Heart right ventricle (tissue), 16 donors: ENCODE measurements at regions not wholly inside any gene's neighbourhood (a gene's known extent, or its start where the extent isn't known, plus 50 kb on each side); places are given as distances from the start of the nearest gene placed in this dataset.

Source experiments
- ATAC-seq, 8 donors: fragments of 200-7000 bp; cut with Tn5 transposase; one replicate each; pipeline ENCODE4 v1.9.1; 2020; ENCODE audit warnings: mild to moderate bottlenecking in 8 of 8, moderate library complexity in 8 of 8, moderate number of reproducible peaks in 1 of 8
- DNase-seq, 2 donors: peaks; one replicate each; pipeline ENCODE4 v3.0.0-alpha.2; 2020
- H3K27ac ChIP-seq, 10 donors: fragments of 200-600 bp; sonication (generic) in 2 of 10; one replicate each; pipeline versions ENCODE4 v1.5.0 to v1.8.0; 2020 to 2022; ENCODE audit warnings: mild to moderate bottlenecking in 3 of 10
- H3K27me3 ChIP-seq, 7 donors: fragments of 200-600 bp; one replicate each; pipeline ENCODE4 v1.8.0; 2021 to 2022; ENCODE audit warnings: mild to moderate bottlenecking in 2 of 7
- H3K36me3 ChIP-seq, 9 donors: fragments of 200-600 bp; sonication (generic) in 1 of 9; one replicate each; pipeline versions ENCODE4 v1.5.0 to v1.8.0; 2020 to 2022; ENCODE audit warnings: mild to moderate bottlenecking in 2 of 9
- H3K4me1 ChIP-seq, 9 donors: fragments of 200-600 bp; sonication (generic) in 1 of 9; one replicate each; pipeline versions ENCODE4 v1.5.0 to v1.8.0; 2020 to 2022; ENCODE audit warnings: mild to moderate bottlenecking in 4 of 9
- H3K4me3 ChIP-seq, 10 donors: fragments of 200-600 bp; sonication (generic) in 2 of 10; one replicate each; pipeline versions ENCODE4 v1.5.0 to v1.8.0; 2020 to 2022; ENCODE audit warnings: mild to moderate bottlenecking in 7 of 10, moderate library complexity in 2 of 10
- H3K9me3 ChIP-seq, 11 donors: fragments of 200-600 bp in 10 of 11; sonication (generic) in 2 of 11; one replicate each; pipeline versions ENCODE4 v1.5.0 to v1.8.0; 2013 to 2022; ENCODE audit warnings: mild to moderate bottlenecking in 2 of 11, control low read depth in 1 of 11, moderate library complexity in 1 of 11
- WGBS, 2 donors: extraction: QIAGEN DNeasy Blood & Tissue Kit; methylation state at CpG; one replicate each; pipeline ENCODE4 v1.1.7; 2013; ENCODE audit warnings: inconsistent platforms in 1 of 2; 5-methylcytosine and 5-hydroxymethylcytosine counted together
- intact Hi-C, 10 donors: fragments of 100-400 bp; cut with DNase I; formaldehyde crosslinking; loops; one replicate each; pipeline versions ENCODE4 v1.11.1 to v1.14.2; 2022
- TF ChIP-seq, protein P1 (sequence below), 9 donors: fragments of 200-600 bp; sonication (generic) in 2 of 9; IDR thresholded peaks; one replicate each; pipeline versions ENCODE4 v1.5.0 to v1.8.0; 2021 to 2022; ENCODE audit warnings: antibody characterized with exemption in 9 of 9, mild to moderate bottlenecking in 5 of 9, moderate library complexity in 1 of 9
- donor health status: Arrhythmogenic right ventricular cardiomyopathy.
- donor health status: ischemic (EF 13 %, LVEDD 7.1; RV severe dilation, severe dysfunction).
- donor health status: healthy with polysubstance abuse.
- donor health status: DM: no; HTN: yes; CAD: no.
- donor health status: DM: no; HTN: no; CAD: no.
- donor health status: ischemic (EF 25% LVEDD 6.9; RV normal size, moderate dysfunction).
- donor health status: ischemic (EF 25% LVEDD 5.7; RV mildly dilated, moderate dysfunction).
- donor health status: healthy.
- donor health status: DM: yes; HTN: yes; CAD: no.
- donor health status: Ischemic cardiomyopathy.
- donor health status: ischemic (EF 35%, LVEDD 5.7; RV mildly dilated, moderate dysfunction).
- donor health status: nonischemic (EF 11% LVEDD 7.7; RV severe dilation, severe dysfunction).
- donor health status: DM: yes; HTN: yes; CAD: no.
- donor health status: PGD.
- donor health status: ischemic (EF 29% LVEDD 5.4; RV normal size, mild dysfunction).
- donor health status: nonischemic (EF 23%, LVEDD 6.1; RV moderate dilation, normal function).

DNA sequence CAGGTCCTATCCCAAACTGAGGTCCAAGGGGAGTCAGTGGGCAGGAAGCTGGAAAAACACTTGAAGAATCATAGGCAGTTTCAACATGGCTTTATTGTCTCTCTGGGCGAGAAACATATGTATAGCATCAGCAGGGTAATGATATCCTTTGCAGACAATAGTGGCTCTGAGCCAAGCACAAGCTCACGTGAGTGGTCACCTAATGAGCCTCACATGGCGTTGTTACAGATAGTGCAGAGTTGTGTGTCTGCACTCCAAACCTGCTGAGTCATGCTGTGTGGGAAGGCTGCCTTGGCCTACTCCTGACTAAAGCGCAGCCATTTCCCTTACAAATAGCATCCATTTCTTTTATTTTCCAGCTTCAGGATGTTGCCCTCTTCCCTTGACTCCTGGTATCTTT lies 105.2 kb upstream of the SYT1 start:
- H3K4me3 ChIP-seq, result no peak overlapping the region
- intact Hi-C loops, result no loop called here
- 47 to 54% methylated on average over 4 of the region's 4 CpGs for WGBS, 2 donors
- H3K27me3 ChIP-seq, result no peaks in the 10 kb centered on the region
- DNase-seq (no peak), ATAC-seq (no peak)
- H3K27ac ChIP-seq, result no peak overlapping the region
- no peaks in the 10 kb centered on the region for H3K36me3 ChIP-seq
- TF ChIP-seq, protein P1, sequence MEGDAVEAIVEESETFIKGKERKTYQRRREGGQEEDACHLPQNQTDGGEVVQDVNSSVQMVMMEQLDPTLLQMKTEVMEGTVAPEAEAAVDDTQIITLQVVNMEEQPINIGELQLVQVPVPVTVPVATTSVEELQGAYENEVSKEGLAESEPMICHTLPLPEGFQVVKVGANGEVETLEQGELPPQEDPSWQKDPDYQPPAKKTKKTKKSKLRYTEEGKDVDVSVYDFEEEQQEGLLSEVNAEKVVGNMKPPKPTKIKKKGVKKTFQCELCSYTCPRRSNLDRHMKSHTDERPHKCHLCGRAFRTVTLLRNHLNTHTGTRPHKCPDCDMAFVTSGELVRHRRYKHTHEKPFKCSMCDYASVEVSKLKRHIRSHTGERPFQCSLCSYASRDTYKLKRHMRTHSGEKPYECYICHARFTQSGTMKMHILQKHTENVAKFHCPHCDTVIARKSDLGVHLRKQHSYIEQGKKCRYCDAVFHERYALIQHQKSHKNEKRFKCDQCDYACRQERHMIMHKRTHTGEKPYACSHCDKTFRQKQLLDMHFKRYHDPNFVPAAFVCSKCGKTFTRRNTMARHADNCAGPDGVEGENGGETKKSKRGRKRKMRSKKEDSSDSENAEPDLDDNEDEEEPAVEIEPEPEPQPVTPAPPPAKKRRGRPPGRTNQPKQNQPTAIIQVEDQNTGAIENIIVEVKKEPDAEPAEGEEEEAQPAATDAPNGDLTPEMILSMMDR (IDR thresholded peaks at IDR 0.05), result no peak
- H3K4me1 ChIP-seq, result no peaks in the 10 kb centered on the region
- H3K9me3 ChIP-seq, result peaks cover 0 to 7% (median 0%) of the 10 kb centered on the region in 11 donors

DNA sequence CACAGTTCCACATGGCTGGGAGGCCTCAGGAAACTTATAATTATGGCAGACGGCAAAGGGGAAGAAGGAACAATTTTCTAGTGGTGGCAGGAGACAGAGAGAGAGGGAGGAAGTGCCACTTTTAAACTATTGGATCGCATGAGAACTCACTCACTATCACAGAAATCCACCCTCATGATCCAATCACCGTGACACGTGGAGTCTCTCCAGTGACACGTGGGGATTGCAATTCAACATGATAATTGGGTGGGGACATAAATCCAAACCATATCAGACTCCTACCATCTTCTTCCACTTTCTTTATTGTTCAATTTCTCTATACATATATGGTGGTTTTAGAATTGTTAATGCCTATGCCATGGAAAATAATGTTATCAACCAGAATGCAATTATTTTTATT lies 103.7 kb upstream of the SYT1 start:
- Histone ChIP-seq H3K27me3 (no peaks in the 10 kb centered on the region), H3K36me3 (no peaks in the 10 kb centered on the region), H3K4me1 (no peaks in the 10 kb centered on the region), H3K27ac (no peak overlapping the region), H3K4me3 (no peak overlapping the region), H3K9me3 (peaks cover 0 to 7% (median 0%) of the 10 kb centered on the region in 11 donors)
- WGBS, 2 donors, result 91 to 92% methylated on average over 5 of the region's 5 CpGs
- intact Hi-C loops, result no loop called here
- TF ChIP-seq, protein P1 (IDR thresholded peaks at IDR 0.05), result no peak
- DNase-seq (no peak), ATAC-seq (no peak)

DNA sequence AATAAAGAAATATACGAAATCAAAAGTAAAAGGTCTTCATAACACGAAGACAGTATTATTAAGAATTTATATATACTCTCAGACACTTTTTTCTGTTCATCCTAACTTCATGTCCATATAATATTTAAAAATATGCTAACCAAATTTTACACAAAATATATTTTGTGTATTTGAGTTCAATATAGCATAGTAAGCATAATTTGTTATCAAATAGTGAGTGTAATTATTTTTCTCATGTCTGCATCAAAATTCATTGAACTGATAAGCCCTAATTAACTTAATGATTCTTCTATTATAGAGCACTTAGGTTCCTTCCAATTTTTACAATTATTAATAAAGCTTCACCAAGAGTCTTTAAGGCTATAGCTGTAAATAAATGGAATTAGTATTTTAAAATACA lies 99.7 kb upstream of the SYT1 start:
- WGBS, 2 donors, result 85 to 87% methylated on average over 2 of the region's 2 CpGs
- intact Hi-C loops, result no loop called here
- Histone ChIP-seq H3K4me1 (no peaks in the 10 kb centered on the region), H3K9me3 (peaks cover 0 to 9% (median 0%) of the 10 kb centered on the region in 11 donors), H3K36me3 (no peaks in the 10 kb centered on the region), H3K27ac (no peak overlapping the region), H3K4me3 (no peak overlapping the region), H3K27me3 (no peaks in the 10 kb centered on the region)
- TF ChIP-seq, protein P1 (IDR thresholded peaks at IDR 0.05), result no peak
- no peak for DNase-seq
- ATAC-seq, result no peak

DNA sequence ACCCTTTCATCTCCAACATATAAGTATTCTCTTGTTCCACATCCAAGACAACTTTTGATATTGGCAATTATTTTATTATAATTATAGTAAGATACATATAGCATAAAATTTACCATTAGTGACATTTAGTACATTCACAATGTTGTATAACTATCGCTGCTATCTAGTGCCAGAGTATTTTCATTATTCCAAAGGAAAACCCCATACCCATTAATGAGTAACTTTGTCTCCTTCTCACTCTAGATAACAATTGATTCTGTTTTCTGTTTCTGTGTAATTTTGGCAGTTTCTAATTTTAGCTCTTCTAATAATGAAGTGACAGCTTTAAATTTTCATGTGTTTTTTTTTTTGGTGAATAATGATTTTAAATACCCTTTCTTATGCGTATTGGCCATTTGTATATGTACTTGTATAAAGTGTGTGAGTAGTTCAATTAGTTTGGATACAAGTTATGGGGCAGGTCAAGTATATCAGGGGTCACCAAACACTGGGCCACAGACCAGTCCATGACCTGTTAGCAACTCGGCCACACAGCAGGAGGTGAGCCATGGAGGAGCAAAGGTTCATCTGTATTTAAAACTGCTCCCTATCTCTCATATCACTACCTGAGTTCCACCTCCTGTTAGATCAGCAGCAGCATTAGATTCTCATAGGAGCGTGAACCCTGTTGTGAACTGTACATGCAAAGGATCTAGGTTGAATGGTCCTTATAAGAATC lies 97.2 kb upstream of the SYT1 start:
- ATAC-seq (no peak), DNase-seq (no peak)
- TF ChIP-seq, protein P1 (IDR thresholded peaks at IDR 0.05), result no peak
- Histone ChIP-seq H3K4me3 (no peak overlapping the region), H3K27ac (no peak overlapping the region), H3K27me3 (no peaks in the 10 kb centered on the region), H3K4me1 (no peaks in the 10 kb centered on the region), H3K36me3 (no peaks in the 10 kb centered on the region), H3K9me3 (peaks cover 0 to 5% (median 0%) of the 10 kb centered on the region in 11 donors)
- WGBS, 2 donors, result 83 to 84% methylated on average over 4 of the region's 4 CpGs
- intact Hi-C loops, result no loop called here
